ENCODE measurements at regions not wholly inside any gene's neighbourhood (a gene's known extent, or its start where the extent isn't known, plus 50 kb on each side); places are given as distances from the start of the nearest gene placed in this dataset.
"Not testable (repeated sequence)": the region's sequence is repeated elsewhere in the genome, so short reads cannot be mapped to it uniquely, and the experiment has no call there.

GRCh38 chr5:91302958-91303357 is 80.2 kb downstream of the ARRDC3 start:
- no peak overlapping the region for H3K9ac ChIP-seq (ENCODE audit: low read depth in 1 of 2, low read length in 2 of 2)
- H3K4me3 ChIP-seq (ENCODE audit: low read length in 2 of 2): no peak overlapping the region
- no peaks in the 10 kb centered on the region for H3K9me3 ChIP-seq (ENCODE audit: control insufficient read depth in 2 of 2, low read length in 2 of 2)
- no peaks in the 10 kb centered on the region for H3K36me3 ChIP-seq (ENCODE audit: control insufficient read depth in 2 of 2, insufficient read depth in 2 of 2, low read length in 2 of 2)
- no peaks in the 10 kb centered on the region for H3K4me1 ChIP-seq (ENCODE audit: control insufficient read depth in 2 of 2, insufficient read depth in 2 of 2, low read length in 2 of 2)
- H3K27me3 ChIP-seq (ENCODE audit: control insufficient read depth in 2 of 2, insufficient read depth in 2 of 2, low read length in 2 of 2): no peaks in the 10 kb centered on the region
- no peak overlapping the region for H3K27ac ChIP-seq (ENCODE audit: low read depth in 2 of 2, low read length in 2 of 2)

- H3K4me1 ChIP-seq (ENCODE audit: control insufficient read depth in 2 of 2, insufficient read depth in 2 of 2, low read length in 2 of 2): no peaks in the 10 kb centered on the region
- H3K27ac ChIP-seq (ENCODE audit: low read depth in 2 of 2, low read length in 2 of 2): no peak overlapping the region
- H3K9ac ChIP-seq (ENCODE audit: low read depth in 1 of 2, low read length in 2 of 2): no peak overlapping the region
- no peaks in the 10 kb centered on the region for H3K36me3 ChIP-seq (ENCODE audit: control insufficient read depth in 2 of 2, insufficient read depth in 2 of 2, low read length in 2 of 2)
- no peak overlapping the region for H3K4me3 ChIP-seq (ENCODE audit: low read length in 2 of 2)
- no peaks in the 10 kb centered on the region for H3K9me3 ChIP-seq (ENCODE audit: control insufficient read depth in 2 of 2, low read length in 2 of 2)
- H3K27me3 ChIP-seq (ENCODE audit: control insufficient read depth in 2 of 2, insufficient read depth in 2 of 2, low read length in 2 of 2): no peaks in the 10 kb centered on the region
Observed at GRCh38 chr5:91302305-91302704, 80.8 kb downstream of the ARRDC3 start.

GRCh38 chr5:91301106-91301846 is 81.8 kb downstream of the ARRDC3 start:
- H3K9me3 ChIP-seq (ENCODE audit: control insufficient read depth in 2 of 2, low read length in 2 of 2): no peaks in the 10 kb centered on the region
- no peak overlapping the region for H3K9ac ChIP-seq (ENCODE audit: low read depth in 1 of 2, low read length in 2 of 2)
- H3K4me1 ChIP-seq (ENCODE audit: control insufficient read depth in 2 of 2, insufficient read depth in 2 of 2, low read length in 2 of 2): no peaks in the 10 kb centered on the region
- H3K27me3 ChIP-seq (ENCODE audit: control insufficient read depth in 2 of 2, insufficient read depth in 2 of 2, low read length in 2 of 2): no peaks in the 10 kb centered on the region
- H3K36me3 ChIP-seq (ENCODE audit: control insufficient read depth in 2 of 2, insufficient read depth in 2 of 2, low read length in 2 of 2): no peaks in the 10 kb centered on the region
- peak overlapping the region in 1 of 2 donors; percentile 32 for H3K27ac ChIP-seq (ENCODE audit: low read depth in 2 of 2, low read length in 2 of 2)
- H3K4me3 ChIP-seq (ENCODE audit: low read length in 2 of 2): no peak overlapping the region

GRCh38 chr5:91297994-91298393 is 85.1 kb downstream of the ARRDC3 start:
- Histone ChIP-seq H3K4me1 (ENCODE audit: control insufficient read depth in 2 of 2, insufficient read depth in 2 of 2, low read length in 2 of 2) (no peaks in the 10 kb centered on the region), H3K9ac (ENCODE audit: low read depth in 1 of 2, low read length in 2 of 2) (no peak overlapping the region), H3K4me3 (ENCODE audit: low read length in 2 of 2) (no peak overlapping the region), H3K27me3 (ENCODE audit: control insufficient read depth in 2 of 2, insufficient read depth in 2 of 2, low read length in 2 of 2) (no peaks in the 10 kb centered on the region), H3K36me3 (ENCODE audit: control insufficient read depth in 2 of 2, insufficient read depth in 2 of 2, low read length in 2 of 2) (no peaks in the 10 kb centered on the region), H3K27ac (ENCODE audit: low read depth in 2 of 2, low read length in 2 of 2) (no peak overlapping the region), H3K9me3 (ENCODE audit: control insufficient read depth in 2 of 2, low read length in 2 of 2) (no peaks in the 10 kb centered on the region)

- no peak overlapping the region for H3K9ac ChIP-seq (ENCODE audit: low read depth in 1 of 2, low read length in 2 of 2)
- no peaks in the 10 kb centered on the region for H3K27me3 ChIP-seq (ENCODE audit: control insufficient read depth in 2 of 2, insufficient read depth in 2 of 2, low read length in 2 of 2)
- no peak overlapping the region for H3K4me3 ChIP-seq (ENCODE audit: low read length in 2 of 2)
- no peaks in the 10 kb centered on the region for H3K4me1 ChIP-seq (ENCODE audit: control insufficient read depth in 2 of 2, insufficient read depth in 2 of 2, low read length in 2 of 2)
- H3K9me3 ChIP-seq (ENCODE audit: control insufficient read depth in 2 of 2, low read length in 2 of 2): no peaks in the 10 kb centered on the region
- no peaks in the 10 kb centered on the region for H3K36me3 ChIP-seq (ENCODE audit: control insufficient read depth in 2 of 2, insufficient read depth in 2 of 2, low read length in 2 of 2)
- H3K27ac ChIP-seq (ENCODE audit: low read depth in 2 of 2, low read length in 2 of 2): no peak overlapping the region
Observed at GRCh38 chr5:91296674-91297143, 86.4 kb downstream of the ARRDC3 start.

- H3K4me1 ChIP-seq (ENCODE audit: control insufficient read depth in 2 of 2, insufficient read depth in 2 of 2, low read length in 2 of 2); H3K27ac ChIP-seq (ENCODE audit: low read depth in 2 of 2, low read length in 2 of 2); H3K27me3 ChIP-seq (ENCODE audit: control insufficient read depth in 2 of 2, insufficient read depth in 2 of 2, low read length in 2 of 2); H3K9ac ChIP-seq (ENCODE audit: low read depth in 1 of 2, low read length in 2 of 2); H3K4me3 ChIP-seq (ENCODE audit: low read length in 2 of 2); H3K9me3 ChIP-seq (ENCODE audit: control insufficient read depth in 2 of 2, low read length in 2 of 2); H3K36me3 ChIP-seq (ENCODE audit: control insufficient read depth in 2 of 2, insufficient read depth in 2 of 2, low read length in 2 of 2): not testable (repeated sequence)
Observed at GRCh38 chr5:91296102-91296501, 87.0 kb downstream of the ARRDC3 start.

- H3K9ac ChIP-seq (ENCODE audit: low read depth in 1 of 2, low read length in 2 of 2): no peak overlapping the region
- no peaks in the 10 kb centered on the region for H3K36me3 ChIP-seq (ENCODE audit: control insufficient read depth in 2 of 2, insufficient read depth in 2 of 2, low read length in 2 of 2)
- H3K9me3 ChIP-seq (ENCODE audit: control insufficient read depth in 2 of 2, low read length in 2 of 2): no peaks in the 10 kb centered on the region
- H3K4me1 ChIP-seq (ENCODE audit: control insufficient read depth in 2 of 2, insufficient read depth in 2 of 2, low read length in 2 of 2): no peaks in the 10 kb centered on the region
- no peak overlapping the region for H3K27ac ChIP-seq (ENCODE audit: low read depth in 2 of 2, low read length in 2 of 2)
- no peak overlapping the region for H3K4me3 ChIP-seq (ENCODE audit: low read length in 2 of 2)
- H3K27me3 ChIP-seq (ENCODE audit: control insufficient read depth in 2 of 2, insufficient read depth in 2 of 2, low read length in 2 of 2): no peaks in the 10 kb centered on the region
Observed at GRCh38 chr5:91293131-91293530, 90.0 kb downstream of the ARRDC3 start.

GRCh38 chr5:91291628-91292569 is 91.2 kb downstream of the ARRDC3 start:
- Histone ChIP-seq H3K9me3 (ENCODE audit: control insufficient read depth in 2 of 2, low read length in 2 of 2) (no peaks in the 10 kb centered on the region), H3K9ac (ENCODE audit: low read depth in 1 of 2, low read length in 2 of 2) (no peak overlapping the region), H3K4me3 (ENCODE audit: low read length in 2 of 2) (no peak overlapping the region), H3K4me1 (ENCODE audit: control insufficient read depth in 2 of 2, insufficient read depth in 2 of 2, low read length in 2 of 2) (no peaks in the 10 kb centered on the region), H3K27ac (ENCODE audit: low read depth in 2 of 2, low read length in 2 of 2) (no peak overlapping the region), H3K27me3 (ENCODE audit: control insufficient read depth in 2 of 2, insufficient read depth in 2 of 2, low read length in 2 of 2) (no peaks in the 10 kb centered on the region), H3K36me3 (ENCODE audit: control insufficient read depth in 2 of 2, insufficient read depth in 2 of 2, low read length in 2 of 2) (no peaks in the 10 kb centered on the region)

GRCh38 chr5:91288118-91288916 is 94.8 kb downstream of the ARRDC3 start:
- no peak overlapping the region for H3K9ac ChIP-seq (ENCODE audit: low read depth in 1 of 2, low read length in 2 of 2)
- no peaks in the 10 kb centered on the region for H3K27me3 ChIP-seq (ENCODE audit: control insufficient read depth in 2 of 2, insufficient read depth in 2 of 2, low read length in 2 of 2)
- H3K4me3 ChIP-seq (ENCODE audit: low read length in 2 of 2): no peak overlapping the region
- peak overlapping the region in 1 of 2 donors; percentile 34 for H3K27ac ChIP-seq (ENCODE audit: low read depth in 2 of 2, low read length in 2 of 2)
- H3K36me3 ChIP-seq (ENCODE audit: control insufficient read depth in 2 of 2, insufficient read depth in 2 of 2, low read length in 2 of 2): no peaks in the 10 kb centered on the region
- H3K9me3 ChIP-seq (ENCODE audit: control insufficient read depth in 2 of 2, low read length in 2 of 2): no peaks in the 10 kb centered on the region
- no peaks in the 10 kb centered on the region for H3K4me1 ChIP-seq (ENCODE audit: control insufficient read depth in 2 of 2, insufficient read depth in 2 of 2, low read length in 2 of 2)
